Naive thymus-derived CD4-positive, alpha-beta T cell (primary cell): ENCODE measurements at regions not wholly inside any gene's neighbourhood (a gene's known extent, or its start where the extent isn't known, plus 50 kb on each side); places are given as distances from the start of the nearest gene placed in this dataset.

Source experiments
- ATAC-seq: fragments of 150-1000 bp; cut with Tn5 transposase; 2 replicates; pipeline ENCODE4 v1.10.0; 2021; ENCODE audit warnings: mild to moderate bottlenecking, moderate library complexity
- CTCF ChIA-PET: fragments of 350-600 bp; sonication (Branson Sonifier 250); formaldehyde crosslinking; loops from one replicate; lab custom pipeline; 2021; ENCODE audit warnings: antibody characterized with exemption; lab: Charles Lee
- POLR2A ChIA-PET: fragments of 350-600 bp; sonication (Branson Sonifier 250); formaldehyde crosslinking; loops from one replicate; lab custom pipeline; 2021; ENCODE audit warnings: antibody characterized with exemption, inconsistent platforms; lab: Charles Lee
- DNase-seq, 9 donors: peaks; one replicate each; pipeline versions ENCODE4 v3.0.0 to v3.0.0-alpha.2; 2020 to 2022; ENCODE audit warnings: mixed read lengths in 1 of 9
- H3K27ac ChIP-seq: one replicate; pipeline ENCODE4 v1.7.0; 2013; ENCODE audit warnings: mild to moderate bottlenecking, low read depth, low read length, moderate library complexity
- H3K27me3 ChIP-seq, 2 donors: one replicate each; pipeline ENCODE4 v1.7.0; 2013; ENCODE audit warnings: low read length in 2 of 2, mild to moderate bottlenecking in 2 of 2, moderate library complexity in 2 of 2; ENCODE audit not compliant: control insufficient read depth in 2 of 2, insufficient read depth in 2 of 2
- H3K36me3 ChIP-seq, 3 experiments: 1 replicate in 2 of 3; 2 replicates in 1 of 3; pipeline ENCODE4 v1.7.0; 2013; ENCODE audit warnings: low read length in 3 of 3, mild to moderate bottlenecking in 3 of 3, moderate library complexity in 1 of 3; ENCODE audit not compliant: insufficient read depth in 3 of 3, control insufficient read depth in 2 of 3
- H3K4me1 ChIP-seq, 2 donors: one replicate each; pipeline ENCODE4 v1.7.0; 2013; ENCODE audit warnings: low read length in 2 of 2, mild to moderate bottlenecking in 2 of 2, moderate library complexity in 1 of 2; ENCODE audit not compliant: control insufficient read depth in 2 of 2, insufficient read depth in 2 of 2
- H3K4me3 ChIP-seq: 2 replicates; pipeline ENCODE4 v1.7.0; 2013; ENCODE audit warnings: mild to moderate bottlenecking, low read length
- H3K9me3 ChIP-seq, 3 experiments: 1 replicate in 2 of 3; 2 replicates in 1 of 3; pipeline ENCODE4 v1.7.0; 2013; ENCODE audit warnings: low read length in 3 of 3; ENCODE audit not compliant: control insufficient read depth in 2 of 3
- H3K27ac Mint-ChIP-seq, 9 donors: one replicate each; pipeline ENCODE4 v1.8.0; 2020 to 2022; ENCODE audit warnings: mixed read lengths in 9 of 9, mild to moderate bottlenecking in 8 of 9, moderate library complexity in 5 of 9, inconsistent platforms in 2 of 9
- H3K27me3 Mint-ChIP-seq, 5 donors: one replicate each; pipeline ENCODE4 v1.8.0; 2021 to 2022; ENCODE audit warnings: mixed read lengths in 5 of 5, mild to moderate bottlenecking in 1 of 5
- H3K36me3 Mint-ChIP-seq, 5 donors: one replicate each; pipeline ENCODE4 v1.8.0; 2020 to 2022; ENCODE audit warnings: mixed read lengths in 5 of 5, mild to moderate bottlenecking in 3 of 5, inconsistent platforms in 1 of 5
- H3K4me1 Mint-ChIP-seq, 7 donors: one replicate each; pipeline ENCODE4 v1.8.0; 2020 to 2022; ENCODE audit warnings: mixed read lengths in 7 of 7, mild to moderate bottlenecking in 3 of 7, inconsistent platforms in 1 of 7
- H3K4me3 Mint-ChIP-seq, 10 donors: one replicate each; pipeline ENCODE4 v1.8.0; 2020 to 2022; ENCODE audit warnings: mild to moderate bottlenecking in 10 of 10, mixed read lengths in 10 of 10, moderate library complexity in 6 of 10, inconsistent platforms in 2 of 10
- H3K9me3 Mint-ChIP-seq, 11 donors: one replicate each; pipeline ENCODE4 v1.8.0; 2020 to 2022; ENCODE audit warnings: mixed read lengths in 11 of 11, mild to moderate bottlenecking in 4 of 11, inconsistent platforms in 1 of 11, moderate library complexity in 1 of 11
- intact Hi-C, 2 donors: fragments of 100-400 bp; cut with micrococcal nuclease; formaldehyde crosslinking; loops; one replicate each; pipeline ENCODE4 v1.15.1; 2023

GRCh38 chr1:233791721-233792120 is 112.8 kb upstream of the SLC35F3 start:
- Mint-ChIP-seq H3K4me1 (no peaks in the 10 kb centered on the region), H3K27ac (no peak overlapping the region), H3K9me3 (peaks cover 0 to 11% (median 3%) of the 10 kb centered on the region in 11 donors), H3K36me3 (peaks cover 0 to 4% (median 0%) of the 10 kb centered on the region in 5 donors), H3K27me3 (peaks cover 14 to 35% (median 31%) of the 10 kb centered on the region in 5 donors), H3K4me3 (no peak overlapping the region)
- POLR2A ChIA-PET, result no interaction called here
- no peaks in the 10 kb centered on the region for H3K27me3 ChIP-seq
- H3K4me1 ChIP-seq, result no peaks in the 10 kb centered on the region
- no peak overlapping the region for H3K4me3 ChIP-seq
- H3K27ac ChIP-seq, result no peak overlapping the region
- ATAC-seq, result no peak
- CTCF ChIA-PET, result interaction anchor here (0.9 to 1.5 kb wide), 3 partner anchors 44 to 490 kb away, joined by 3 to 7 read pairs (median 4); no protein-coding TSS in a partner anchor
- H3K36me3 ChIP-seq, result no peaks in the 10 kb centered on the region
- no peak for DNase-seq
- H3K9me3 ChIP-seq, result no peaks in the 10 kb centered on the region
- intact Hi-C loops, result loop anchor here in 1 of 2 donors (1.0 kb wide), 3 partner anchors 350 to 487 kb away; no protein-coding TSS in a partner anchor

- ATAC-seq (no peak), DNase-seq (no peak)
- POLR2A ChIA-PET, result no interaction called here
- Mint-ChIP-seq H3K27ac (no peak overlapping the region), H3K4me3 (no peak overlapping the region), H3K4me1 (no peaks in the 10 kb centered on the region), H3K36me3 (peaks cover 0 to 4% (median 0%) of the 10 kb centered on the region in 5 donors), H3K27me3 (peaks cover 10 to 38% (median 25%) of the 10 kb centered on the region in 5 donors), H3K9me3 (peaks cover 0 to 11% (median 5%) of the 10 kb centered on the region in 11 donors)
- intact Hi-C loops, result no loop called here
- H3K27ac ChIP-seq, result no peak overlapping the region
- CTCF ChIA-PET, result interaction anchor here (0.6 kb wide), 1 partner anchor 324 kb away, joined by 3 read pairs; no protein-coding TSS in a partner anchor
- no peaks in the 10 kb centered on the region for H3K9me3 ChIP-seq
- no peak overlapping the region for H3K4me3 ChIP-seq
- H3K27me3 ChIP-seq, result no peaks in the 10 kb centered on the region
- H3K4me1 ChIP-seq, result no peaks in the 10 kb centered on the region
- no peaks in the 10 kb centered on the region for H3K36me3 ChIP-seq
These were observed 109.6 kb upstream of the SLC35F3 start for GRCh38 chr1:233794863-233795262.

GRCh38 chr1:233796146-233796783 is 108.2 kb upstream of the SLC35F3 start:
- H3K27ac Mint-ChIP-seq, result no peak overlapping the region
- peaks cover 2 to 33% (median 26%) of the 10 kb centered on the region in 5 donors for H3K27me3 Mint-ChIP-seq
- Histone ChIP-seq H3K4me3 (no peak overlapping the region), H3K27ac (no peak overlapping the region), H3K27me3 (no peaks in the 10 kb centered on the region), H3K4me1 (no peaks in the 10 kb centered on the region), H3K9me3 (no peaks in the 10 kb centered on the region), H3K36me3 (no peaks in the 10 kb centered on the region)
- POLR2A ChIA-PET, result no interaction called here
- intact Hi-C loops, result no loop called here
- peaks cover 0 to 11% (median 5%) of the 10 kb centered on the region in 11 donors for H3K9me3 Mint-ChIP-seq
- CTCF ChIA-PET, result no interaction called here
- no peak overlapping the region for H3K4me3 Mint-ChIP-seq
- H3K4me1 Mint-ChIP-seq, result no peaks in the 10 kb centered on the region
- H3K36me3 Mint-ChIP-seq, result peaks cover 0 to 4% (median 0%) of the 10 kb centered on the region in 5 donors
- ATAC-seq (no peak), DNase-seq (no peak)

GRCh38 chr1:233802611-233803010 is 101.9 kb upstream of the SLC35F3 start:
- intact Hi-C loops, result no loop called here
- ChIA-PET CTCF (no interaction called here), POLR2A (no interaction called here)
- H3K27ac Mint-ChIP-seq, result no peak overlapping the region
- H3K27ac ChIP-seq, result no peak overlapping the region
- no peaks in the 10 kb centered on the region for H3K4me1 ChIP-seq
- H3K9me3 Mint-ChIP-seq, result peaks cover 0 to 23% (median 11%) of the 10 kb centered on the region in 11 donors
- H3K4me1 Mint-ChIP-seq, result no peaks in the 10 kb centered on the region
- H3K36me3 Mint-ChIP-seq, result no peaks in the 10 kb centered on the region
- ATAC-seq (no peak), DNase-seq (no peak)
- H3K36me3 ChIP-seq, result no peaks in the 10 kb centered on the region
- no peak overlapping the region for H3K4me3 ChIP-seq
- H3K27me3 Mint-ChIP-seq, result peaks cover 0 to 30% (median 19%) of the 10 kb centered on the region in 5 donors
- no peak overlapping the region for H3K4me3 Mint-ChIP-seq
- no peaks in the 10 kb centered on the region for H3K27me3 ChIP-seq
- no peaks in the 10 kb centered on the region for H3K9me3 ChIP-seq

- no peak overlapping the region for H3K4me3 ChIP-seq
- ChIA-PET CTCF (no interaction called here), POLR2A (no interaction called here)
- H3K27ac ChIP-seq, result no peak overlapping the region
- H3K9me3 Mint-ChIP-seq, result peaks cover 0 to 23% (median 6%) of the 10 kb centered on the region in 11 donors
- no peak overlapping the region for H3K27ac Mint-ChIP-seq
- H3K27me3 Mint-ChIP-seq, result peaks cover 0 to 24% (median 7%) of the 10 kb centered on the region in 5 donors
- H3K4me1 Mint-ChIP-seq, result no peaks in the 10 kb centered on the region
- H3K4me3 Mint-ChIP-seq, result no peak overlapping the region
- no peaks in the 10 kb centered on the region for H3K9me3 ChIP-seq
- no peaks in the 10 kb centered on the region for H3K36me3 ChIP-seq
- no peak for ATAC-seq
- no peaks in the 10 kb centered on the region for H3K27me3 ChIP-seq
- H3K4me1 ChIP-seq, result no peaks in the 10 kb centered on the region
- DNase-seq, result no peak
- no peaks in the 10 kb centered on the region for H3K36me3 Mint-ChIP-seq
- intact Hi-C loops, result no loop called here
These were observed 98.7 kb upstream of the SLC35F3 start for GRCh38 chr1:233805786-233806185.

GRCh38 chr1:233815357-233815756 is 89.1 kb upstream of the SLC35F3 start:
- no peaks in the 10 kb centered on the region for H3K27me3 ChIP-seq
- no peaks in the 10 kb centered on the region for H3K4me1 ChIP-seq
- no peaks in the 10 kb centered on the region for H3K9me3 ChIP-seq
- Mint-ChIP-seq H3K4me3 (no peak overlapping the region), H3K27ac (no peak overlapping the region), H3K9me3 (peaks cover 0 to 8% (median 1%) of the 10 kb centered on the region in 11 donors), H3K27me3 (peaks cover 0 to 36% (median 20%) of the 10 kb centered on the region in 5 donors), H3K4me1 (no peaks in the 10 kb centered on the region), H3K36me3 (no peaks in the 10 kb centered on the region)
- DNase-seq (no peak), ATAC-seq (no peak)
- ChIA-PET CTCF (no interaction called here), POLR2A (no interaction called here)
- no peak overlapping the region for H3K4me3 ChIP-seq
- H3K36me3 ChIP-seq, result no peaks in the 10 kb centered on the region
- intact Hi-C loops, result no loop called here
- H3K27ac ChIP-seq, result no peak overlapping the region

GRCh38 chr1:233815865-233816264 is 88.6 kb upstream of the SLC35F3 start:
- intact Hi-C loops, result no loop called here
- no peaks in the 10 kb centered on the region for H3K4me1 Mint-ChIP-seq
- CTCF ChIA-PET, result no interaction called here
- no peak overlapping the region for H3K4me3 Mint-ChIP-seq
- Histone ChIP-seq H3K9me3 (no peaks in the 10 kb centered on the region), H3K36me3 (no peaks in the 10 kb centered on the region), H3K4me1 (no peaks in the 10 kb centered on the region), H3K4me3 (no peak overlapping the region), H3K27ac (no peak overlapping the region), H3K27me3 (no peaks in the 10 kb centered on the region)
- DNase-seq (no peak), ATAC-seq (no peak)
- H3K27ac Mint-ChIP-seq, result no peak overlapping the region
- POLR2A ChIA-PET, result no interaction called here
- H3K27me3 Mint-ChIP-seq, result peaks cover 0 to 34% (median 18%) of the 10 kb centered on the region in 5 donors
- H3K9me3 Mint-ChIP-seq, result peaks cover 0 to 7% (median 1%) of the 10 kb centered on the region in 11 donors
- no peaks in the 10 kb centered on the region for H3K36me3 Mint-ChIP-seq
